ENCODE measurements at regions not wholly inside any gene's neighbourhood (a gene's known extent, or its start where the extent isn't known, plus 50 kb on each side); places are given as distances from the start of the nearest gene placed in this dataset.

- no peak overlapping the region for H3K27ac Mint-ChIP-seq (ENCODE audit: low read depth)
- H3K27me3 Mint-ChIP-seq, result no peaks in the 10 kb centered on the region
- H3K4me1 Mint-ChIP-seq, result no peaks in the 10 kb centered on the region
- no peak for ATAC-seq (replicated peaks; ENCODE audit: extremely low read depth, poor library complexity, severe bottlenecking)
- DNase-seq (ENCODE audit: low spot score in 2 of 2), result no peak
- no peak overlapping the region for H3K4me3 Mint-ChIP-seq
- peaks cover 6% of the 10 kb centered on the region for H3K9me3 Mint-ChIP-seq
- H3K36me3 Mint-ChIP-seq (ENCODE audit: insufficient read depth), result no peaks in the 10 kb centered on the region
Measured at GRCh38 chr4:162931286-162931685, 235.4 kb downstream of the NAF1 start.

GRCh38 chr4:162921178-162921785, 245.4 kb downstream of the NAF1 start:
- Mint-ChIP-seq H3K36me3 (ENCODE audit: insufficient read depth) (no peaks in the 10 kb centered on the region), H3K4me1 (no peaks in the 10 kb centered on the region), H3K9me3 (peaks cover 5% of the 10 kb centered on the region), H3K27me3 (no peaks in the 10 kb centered on the region), H3K27ac (ENCODE audit: low read depth) (no peak overlapping the region), H3K4me3 (no peak overlapping the region)
- no peak for DNase-seq (ENCODE audit: low spot score in 2 of 2)
- ATAC-seq (replicated peaks; ENCODE audit: extremely low read depth, poor library complexity, severe bottlenecking), result no peak

- no peak overlapping the region for H3K4me3 Mint-ChIP-seq
- no peaks in the 10 kb centered on the region for H3K4me1 Mint-ChIP-seq
- no peaks in the 10 kb centered on the region for H3K27me3 Mint-ChIP-seq
- H3K27ac Mint-ChIP-seq (ENCODE audit: low read depth), result no peak overlapping the region
- ATAC-seq (replicated peaks; ENCODE audit: extremely low read depth, poor library complexity, severe bottlenecking) (no peak), DNase-seq (ENCODE audit: low spot score in 2 of 2) (no peak)
- H3K36me3 Mint-ChIP-seq (ENCODE audit: insufficient read depth), result no peaks in the 10 kb centered on the region
- H3K9me3 Mint-ChIP-seq, result peaks cover 3% of the 10 kb centered on the region
Measured at GRCh38 chr4:162920649-162921048, 246.0 kb downstream of the NAF1 start.

GRCh38 chr4:162912482-162912881, 254.2 kb downstream of the NAF1 start:
- ATAC-seq (replicated peaks; ENCODE audit: extremely low read depth, poor library complexity, severe bottlenecking) (no peak), DNase-seq (ENCODE audit: low spot score in 2 of 2) (no peak)
- Mint-ChIP-seq H3K4me1 (no peaks in the 10 kb centered on the region), H3K27me3 (no peaks in the 10 kb centered on the region), H3K36me3 (ENCODE audit: insufficient read depth) (no peaks in the 10 kb centered on the region), H3K9me3 (peaks cover 8% of the 10 kb centered on the region), H3K27ac (ENCODE audit: low read depth) (no peak overlapping the region), H3K4me3 (no peak overlapping the region)

- H3K4me3 Mint-ChIP-seq, result no peak overlapping the region
- peaks cover 8% of the 10 kb centered on the region for H3K9me3 Mint-ChIP-seq
- H3K36me3 Mint-ChIP-seq (ENCODE audit: insufficient read depth), result peaks cover 2% of the 10 kb centered on the region
- ATAC-seq (replicated peaks; ENCODE audit: extremely low read depth, poor library complexity, severe bottlenecking) (no peak), DNase-seq (ENCODE audit: low spot score in 2 of 2) (no peak)
- no peaks in the 10 kb centered on the region for H3K27me3 Mint-ChIP-seq
- H3K4me1 Mint-ChIP-seq, result no peaks in the 10 kb centered on the region
- H3K27ac Mint-ChIP-seq (ENCODE audit: low read depth), result no peak overlapping the region
Measured at GRCh38 chr4:162911349-162911748, 255.3 kb downstream of the NAF1 start.

- Mint-ChIP-seq H3K27ac (ENCODE audit: low read depth) (no peak overlapping the region), H3K27me3 (no peaks in the 10 kb centered on the region), H3K9me3 (peaks cover under 1% of the 10 kb centered on the region), H3K36me3 (ENCODE audit: insufficient read depth) (peaks cover 2% of the 10 kb centered on the region), H3K4me3 (no peak overlapping the region), H3K4me1 (no peaks in the 10 kb centered on the region)
- no peak for DNase-seq (ENCODE audit: low spot score in 2 of 2)
- no peak for ATAC-seq (replicated peaks; ENCODE audit: extremely low read depth, poor library complexity, severe bottlenecking)
Measured at GRCh38 chr4:162909952-162910351, 256.7 kb downstream of the NAF1 start.

- no peaks in the 10 kb centered on the region for H3K27me3 Mint-ChIP-seq
- no peak for ATAC-seq (replicated peaks; ENCODE audit: extremely low read depth, poor library complexity, severe bottlenecking)
- H3K27ac Mint-ChIP-seq (ENCODE audit: low read depth), result no peak overlapping the region
- H3K4me1 Mint-ChIP-seq, result no peaks in the 10 kb centered on the region
- H3K36me3 Mint-ChIP-seq (ENCODE audit: insufficient read depth), result no peaks in the 10 kb centered on the region
- no peak overlapping the region for H3K4me3 Mint-ChIP-seq
- peaks cover 8% of the 10 kb centered on the region for H3K9me3 Mint-ChIP-seq
- no peak for DNase-seq (ENCODE audit: low spot score in 2 of 2)
Measured at GRCh38 chr4:162894387-162894786, 272.3 kb downstream of the NAF1 start.

- Mint-ChIP-seq H3K27ac (ENCODE audit: low read depth) (no peak overlapping the region), H3K27me3 (no peaks in the 10 kb centered on the region), H3K4me3 (no peak overlapping the region), H3K4me1 (no peaks in the 10 kb centered on the region), H3K36me3 (ENCODE audit: insufficient read depth) (no peaks in the 10 kb centered on the region), H3K9me3 (peaks cover 11% of the 10 kb centered on the region)
- ATAC-seq (replicated peaks; ENCODE audit: extremely low read depth, poor library complexity, severe bottlenecking), result no peak
- DNase-seq (ENCODE audit: low spot score in 2 of 2), result no peak
Measured at GRCh38 chr4:162891788-162892707, 274.6 kb downstream of the NAF1 start.

GRCh38 chr4:162878096-162878495, 288.6 kb downstream of the NAF1 start:
- no peaks in the 10 kb centered on the region for H3K36me3 Mint-ChIP-seq (ENCODE audit: insufficient read depth)
- ATAC-seq (replicated peaks; ENCODE audit: extremely low read depth, poor library complexity, severe bottlenecking) (no peak), DNase-seq (ENCODE audit: low spot score in 2 of 2) (no peak)
- no peak overlapping the region for H3K27ac Mint-ChIP-seq (ENCODE audit: low read depth)
- H3K27me3 Mint-ChIP-seq, result no peaks in the 10 kb centered on the region
- H3K4me1 Mint-ChIP-seq, result no peaks in the 10 kb centered on the region
- H3K4me3 Mint-ChIP-seq, result no peak overlapping the region
- peaks cover 6% of the 10 kb centered on the region for H3K9me3 Mint-ChIP-seq

- H3K36me3 Mint-ChIP-seq (ENCODE audit: insufficient read depth), result no peaks in the 10 kb centered on the region
- H3K27me3 Mint-ChIP-seq, result no peaks in the 10 kb centered on the region
- H3K4me1 Mint-ChIP-seq, result no peaks in the 10 kb centered on the region
- no peak overlapping the region for H3K27ac Mint-ChIP-seq (ENCODE audit: low read depth)
- H3K4me3 Mint-ChIP-seq, result no peak overlapping the region
- H3K9me3 Mint-ChIP-seq, result peaks cover 11% of the 10 kb centered on the region
- no peak for DNase-seq (ENCODE audit: low spot score in 2 of 2)
- no peak for ATAC-seq (replicated peaks; ENCODE audit: extremely low read depth, poor library complexity, severe bottlenecking)
Measured at GRCh38 chr4:162874748-162875147, 291.9 kb downstream of the NAF1 start.

- Mint-ChIP-seq H3K9me3 (peaks cover 19% of the 10 kb centered on the region), H3K4me3 (no peak overlapping the region), H3K27me3 (no peaks in the 10 kb centered on the region), H3K36me3 (ENCODE audit: insufficient read depth) (no peaks in the 10 kb centered on the region), H3K27ac (ENCODE audit: low read depth) (no peak overlapping the region), H3K4me1 (no peaks in the 10 kb centered on the region)
- DNase-seq (ENCODE audit: low spot score in 2 of 2) (no peak), ATAC-seq (replicated peaks; ENCODE audit: extremely low read depth, poor library complexity, severe bottlenecking) (no peak)
Measured at GRCh38 chr4:162871990-162872389, 294.7 kb downstream of the NAF1 start.

GRCh38 chr4:162869157-162869556, 297.5 kb downstream of the NAF1 start:
- Mint-ChIP-seq H3K4me3 (no peak overlapping the region), H3K27me3 (no peaks in the 10 kb centered on the region), H3K36me3 (ENCODE audit: insufficient read depth) (no peaks in the 10 kb centered on the region), H3K27ac (ENCODE audit: low read depth) (no peak overlapping the region), H3K4me1 (no peaks in the 10 kb centered on the region), H3K9me3 (peaks cover 28% of the 10 kb centered on the region)
- no peak for DNase-seq (ENCODE audit: low spot score in 2 of 2)
- no peak for ATAC-seq (replicated peaks; ENCODE audit: extremely low read depth, poor library complexity, severe bottlenecking)

- ATAC-seq (replicated peaks; ENCODE audit: extremely low read depth, poor library complexity, severe bottlenecking), result no peak
- Mint-ChIP-seq H3K9me3 (peaks cover 31% of the 10 kb centered on the region), H3K4me1 (no peaks in the 10 kb centered on the region), H3K27ac (ENCODE audit: low read depth) (no peak overlapping the region), H3K27me3 (no peaks in the 10 kb centered on the region), H3K4me3 (no peak overlapping the region), H3K36me3 (ENCODE audit: insufficient read depth) (no peaks in the 10 kb centered on the region)
- no peak for DNase-seq (ENCODE audit: low spot score in 2 of 2)
Measured at GRCh38 chr4:162866565-162866964, 300.1 kb downstream of the NAF1 start.

Data from central memory CD8-positive, alpha-beta T cell (primary cell).